ENCODE measurements at regions not wholly inside any gene's neighbourhood (a gene's known extent, or its start where the extent isn't known, plus 50 kb on each side); places are given as distances from the start of the nearest gene placed in this dataset.

GRCh38 chr21:31484219-31484618 lies 140.2 kb upstream of the TIAM1 start (continued):
- no peak for TF ChIP-seq NBN (IDR thresholded peaks at IDR 0.05)
- no peak for TF ChIP-seq POLR2AphosphoS5 (IDR thresholded peaks at IDR 0.05; ENCODE audit: low read length)
- TF ChIP-seq CUX1 (IDR thresholded peaks at IDR 0.05; ENCODE audit: insufficient replicate concordance, low read depth, low read length): no peak
- TF ChIP-seq MYC (IDR thresholded peaks at IDR 0.05; ENCODE audit: insufficient read depth, insufficient read length, insufficient replicate concordance, low read length, severe bottlenecking): no peak
- TF ChIP-seq YY1 (IDR thresholded peaks at IDR 0.05; ENCODE audit: low read depth, low read length): no peak
- no peak for TF ChIP-seq RELB (IDR thresholded peaks at IDR 0.05; ENCODE audit: low read depth)

GRCh38 chr21:31483146-31483545 lies 139.1 kb upstream of the TIAM1 start:
- H3K36me3 ChIP-seq (ENCODE audit: control insufficient read depth in 2 of 2, insufficient read depth in 2 of 2, low read length in 1 of 2): no peaks in the 10 kb centered on the region
- no peak overlapping the region for H3K4me3 ChIP-seq
- intact Hi-C loops (cut with micrococcal nuclease; ENCODE audit: unreplicated experiment) (no loop called here), in situ Hi-C loops (cut with MboI) (no loop called here)
- FAIRE-seq: no peak
- H3K4me2 ChIP-seq (ENCODE audit: control insufficient read depth, insufficient read depth): no peak overlapping the region
- no peak overlapping the region for H3K9ac ChIP-seq (ENCODE audit: control insufficient read depth, insufficient read depth, low read length)
- no peak for ATAC-seq
- peaks cover 2% of the 10 kb centered on the region; the same call in 1 of the 3 replicates for H3K9me3 ChIP-seq (replicated peaks; ENCODE audit: control insufficient read depth, insufficient read depth, low read length)
- H3K27me3 ChIP-seq (replicated peaks in 1 of 2; ENCODE audit: control insufficient read depth in 2 of 2, insufficient read depth in 2 of 2, low read length in 1 of 2): no peaks in the 10 kb centered on the region
- H3K79me2 ChIP-seq (ENCODE audit: control insufficient read depth, insufficient read depth, low read length): no peaks in the 10 kb centered on the region
- 33% methylated on average over 4 of the region's 4 CpGs for WGBS (ENCODE audit: insufficient coverage, insufficient replicate concordance, low lambda C conversion rate, missing lambda C conversion rate)
- H3K27ac ChIP-seq (ENCODE audit: control insufficient read depth, insufficient read depth): no peak overlapping the region
- H4K20me1 ChIP-seq (ENCODE audit: control insufficient read depth, insufficient read depth): no peaks in the 10 kb centered on the region
- CTCF ChIA-PET: no interaction called here
- SMC1A ChIA-PET (ENCODE audit: uncharacterized antibody, unreplicated experiment): no interaction called here
- DNase-seq (ENCODE audit: low read depth, low spot score): no peak
- RAD21 ChIA-PET (ENCODE audit: unreplicated experiment): no interaction called here
- H2AFZ ChIP-seq (ENCODE audit: control insufficient read depth, low read depth, low read length): no peak overlapping the region
- H3K4me1 ChIP-seq (ENCODE audit: control insufficient read depth, insufficient read depth, low read length): no peaks in the 10 kb centered on the region
- no TSS peak for BruUV-seq (replicated peaks)
- POLR2A ChIA-PET: no interaction called here
- TF ChIP-seq SP1 (IDR thresholded peaks at IDR 0.05; ENCODE audit: low read depth, low read length) (no peak), SMARCA5 (IDR thresholded peaks at IDR 0.05) (no peak), SREBF1 (IDR thresholded peaks at IDR 0.05; ENCODE audit: low read length) (no peak), EED (IDR thresholded peaks at IDR 0.05; ENCODE audit: low read depth) (no peak), WRNIP1 (IDR thresholded peaks at IDR 0.05; ENCODE audit: borderline replicate concordance, low read depth, low read length) (no peak), FOS (IDR thresholded peaks at IDR 0.05; ENCODE audit: borderline replicate concordance, extremely low read depth, insufficient read length) (no peak), ZNF274 (IDR thresholded peaks at IDR 0.05; ENCODE audit: insufficient read depth, insufficient read length) (no peak), ZBTB33 (IDR thresholded peaks at IDR 0.05) (no peak)
